Astrocyte (in vitro differentiated cells and primary cell): ENCODE measurements at regions not wholly inside any gene's neighbourhood (a gene's known extent, or its start where the extent isn't known, plus 50 kb on each side); places are given as distances from the start of the nearest gene placed in this dataset.

ENCODE experiments used
- DNase-seq: peaks from one replicate; pipeline ENCODE4 v3.0.0-alpha.2; 2010; ENCODE audit warnings: low read depth
- FAIRE-seq: peaks from 2 replicates; lab custom pipeline; 2011; peaks lifted over from hg19 to GRCh38; lab: Jason Lieb, UNC
- H2AFZ ChIP-seq: 2 replicates; pipeline ENCODE4 v1.6.0; 2012; ENCODE audit warnings: low read depth, low read length, inconsistent platforms
- H3K27ac ChIP-seq: 2 replicates; pipeline ENCODE4 v1.5.1; 2011; ENCODE audit warnings: low read depth, low read length, inconsistent platforms
- H3K27me3 ChIP-seq: 2 replicates; pipeline ENCODE4 v1.6.0; 2011; ENCODE audit warnings: low read length, inconsistent platforms; ENCODE audit not compliant: insufficient read depth
- H3K36me3 ChIP-seq: 2 replicates; pipeline ENCODE4 v1.5.1; 2011; ENCODE audit warnings: low read length, inconsistent platforms; ENCODE audit not compliant: insufficient read depth
- H3K4me1 ChIP-seq: 2 replicates; pipeline ENCODE4 v1.5.1; 2011; ENCODE audit warnings: low read length, inconsistent platforms; ENCODE audit not compliant: insufficient read depth
- H3K4me2 ChIP-seq: 2 replicates; pipeline ENCODE4 v1.6.0; 2012; ENCODE audit warnings: low read length, inconsistent platforms
- H3K4me3 ChIP-seq: 2 replicates; pipeline ENCODE4 v1.5.1; 2011; ENCODE audit warnings: low read depth, mild to moderate bottlenecking, low read length, inconsistent platforms; ENCODE audit not compliant: insufficient read depth
- H3K79me2 ChIP-seq: 2 replicates; pipeline ENCODE4 v1.6.0; 2012; ENCODE audit warnings: mild to moderate bottlenecking, low read length, inconsistent platforms; ENCODE audit not compliant: insufficient read depth
- H3K9ac ChIP-seq: 2 replicates; pipeline ENCODE4 v1.6.0; 2012; ENCODE audit warnings: mild to moderate bottlenecking, low read length, inconsistent platforms
- H3K9me3 ChIP-seq: 2 replicates; pipeline ENCODE4 v1.5.1; 2012; ENCODE audit warnings: low read depth, mild to moderate bottlenecking, low read length, inconsistent platforms; ENCODE audit not compliant: insufficient read depth
- H4K20me1 ChIP-seq: 2 replicates; pipeline ENCODE4 v1.6.0; 2012; ENCODE audit warnings: low read length, inconsistent platforms; ENCODE audit not compliant: insufficient read depth
- H3K27ac Mint-ChIP-seq: one replicate; pipeline ENCODE4 v1.8.0; 2021; ENCODE audit warnings: mild to moderate bottlenecking, mixed read lengths; ENCODE audit not compliant: unreplicated experiment
- H3K27me3 Mint-ChIP-seq: one replicate; pipeline ENCODE4 v1.8.0; 2021; ENCODE audit warnings: low read depth, mixed read lengths; ENCODE audit not compliant: unreplicated experiment
- H3K36me3 Mint-ChIP-seq: one replicate; pipeline ENCODE4 v1.8.0; 2021; ENCODE audit warnings: low read depth, mixed read lengths; ENCODE audit not compliant: unreplicated experiment
- H3K4me1 Mint-ChIP-seq: one replicate; pipeline ENCODE4 v1.8.0; 2021; ENCODE audit warnings: low read depth, mixed read lengths; ENCODE audit not compliant: unreplicated experiment
- H3K4me3 Mint-ChIP-seq: one replicate; pipeline ENCODE4 v1.8.0; 2021; ENCODE audit warnings: mild to moderate bottlenecking, moderate library complexity, mixed read lengths; ENCODE audit not compliant: unreplicated experiment
- H3K9me3 Mint-ChIP-seq: one replicate; pipeline ENCODE4 v1.8.0; 2021; ENCODE audit warnings: mild to moderate bottlenecking, mixed read lengths; ENCODE audit not compliant: unreplicated experiment
- CTCF ChIP-seq: IDR thresholded peaks from 2 replicates; pipeline ENCODE4 v1.5.1; 2011; ENCODE audit warnings: low read depth, mild to moderate bottlenecking, inconsistent platforms, low read length, moderate library complexity; ENCODE audit not compliant: insufficient read depth
- EZH2 ChIP-seq: IDR thresholded peaks from 2 replicates; pipeline ENCODE4 v1.6.1; 2012; ENCODE audit warnings: mild to moderate bottlenecking, low read length, inconsistent platforms; ENCODE audit not compliant: insufficient read depth

- no peaks in the 10 kb centered on the region for H3K4me1 ChIP-seq
- no peak overlapping the region for H3K4me2 ChIP-seq
- H2AFZ ChIP-seq: no peak overlapping the region
- Mint-ChIP-seq H3K9me3 (no peaks in the 10 kb centered on the region), H3K27me3 (peaks cover 2% of the 10 kb centered on the region), H3K36me3 (no peaks in the 10 kb centered on the region), H3K4me3 (no peak overlapping the region), H3K27ac (no peak overlapping the region), H3K4me1 (no peaks in the 10 kb centered on the region)
- FAIRE-seq (no peak), DNase-seq (no peak)
- no peaks in the 10 kb centered on the region for H3K27me3 ChIP-seq
- TF ChIP-seq EZH2: no peak
- TF ChIP-seq CTCF: no peak
- H3K79me2 ChIP-seq: no peaks in the 10 kb centered on the region
- no peaks in the 10 kb centered on the region for H3K9me3 ChIP-seq
- no peaks in the 10 kb centered on the region for H3K36me3 ChIP-seq
- no peak overlapping the region for H3K27ac ChIP-seq
- no peak overlapping the region for H3K9ac ChIP-seq
- no peaks in the 10 kb centered on the region for H4K20me1 ChIP-seq
- H3K4me3 ChIP-seq: no peak overlapping the region
These were observed 117.0 kb upstream of the PLD5 start for GRCh38 chr1:242641461-242641860.

GRCh38 chr1:242639104-242639503, 114.6 kb upstream of the PLD5 start:
- FAIRE-seq: no peak

More at GRCh38 chr1:242639104-242639503, 114.6 kb upstream of the PLD5 start:
- H3K4me3 ChIP-seq: no peak overlapping the region
- H3K9ac ChIP-seq: no peak overlapping the region
- no peaks in the 10 kb centered on the region for H3K79me2 ChIP-seq
- no peak overlapping the region for H3K4me2 ChIP-seq
- H3K9me3 ChIP-seq: no peaks in the 10 kb centered on the region
- H3K27me3 ChIP-seq: no peaks in the 10 kb centered on the region
- Mint-ChIP-seq H3K27me3 (peaks cover 2% of the 10 kb centered on the region), H3K27ac (no peak overlapping the region), H3K4me3 (no peak overlapping the region), H3K9me3 (no peaks in the 10 kb centered on the region), H3K36me3 (no peaks in the 10 kb centered on the region), H3K4me1 (no peaks in the 10 kb centered on the region)
- H3K36me3 ChIP-seq: no peaks in the 10 kb centered on the region
- TF ChIP-seq CTCF (no peak), EZH2 (no peak)
- no peaks in the 10 kb centered on the region for H4K20me1 ChIP-seq
- H3K27ac ChIP-seq: no peak overlapping the region
- DNase-seq: no peak
- no peak overlapping the region for H2AFZ ChIP-seq
- no peaks in the 10 kb centered on the region for H3K4me1 ChIP-seq
